Mucosa of descending colon (tissue), 3 donors: ENCODE measurements at regions not wholly inside any gene's neighbourhood (a gene's known extent, or its start where the extent isn't known, plus 50 kb on each side); places are given as distances from the start of the nearest gene placed in this dataset.

Source experiments
- ATAC-seq: fragments of 200-7000 bp; cut with Tn5 transposase; one replicate; pipeline ENCODE4 v1.9.1; 2020; ENCODE audit warnings: mild to moderate bottlenecking, moderate library complexity
- DNase-seq, 3 donors: peaks; one replicate each; pipeline ENCODE4 v3.0.0-alpha.2; 2020
- H3K36me3 ChIP-seq: fragments of 200-600 bp; one replicate; pipeline ENCODE4 v1.8.0; 2021; ENCODE audit warnings: low read depth, mild to moderate bottlenecking
- H3K4me1 ChIP-seq: fragments of 200-600 bp; one replicate; pipeline ENCODE4 v1.8.0; 2021; ENCODE audit warnings: low read depth, mild to moderate bottlenecking
- H3K4me3 ChIP-seq: fragments of 200-600 bp; one replicate; pipeline ENCODE4 v1.8.0; 2021; ENCODE audit warnings: mild to moderate bottlenecking
- H3K9me3 ChIP-seq: fragments of 200-600 bp; one replicate; pipeline ENCODE4 v1.8.0; 2021; ENCODE audit warnings: mild to moderate bottlenecking
- intact Hi-C, 2 donors: fragments of 100-400 bp; cut with DNase I in 1 of 2; cut with micrococcal nuclease in 1 of 2; formaldehyde crosslinking; loops; one replicate each; pipeline versions ENCODE4 v1.11.0 to v1.11.1; 2022; cut with DNase I, micrococcal nuclease
- TF ChIP-seq, protein P1 (sequence below): fragments of 200-600 bp; IDR thresholded peaks from one replicate; pipeline ENCODE4 v1.8.0; 2022; ENCODE audit warnings: antibody characterized with exemption, mild to moderate bottlenecking
- donor health status: DM: no; HTN: no; CAD: no; lungs with moderate emphysema.
- donor health status: DM: no; HTN: no; CAD: no.
- donor health status: DM: no; HTN: yes; CAD: no.

GRCh38 chr2:220300806-220301205 is 673.4 kb downstream of the SLC4A3 start:
- H3K36me3 ChIP-seq, result no peaks in the 10 kb centered on the region
- TF ChIP-seq, protein P1, sequence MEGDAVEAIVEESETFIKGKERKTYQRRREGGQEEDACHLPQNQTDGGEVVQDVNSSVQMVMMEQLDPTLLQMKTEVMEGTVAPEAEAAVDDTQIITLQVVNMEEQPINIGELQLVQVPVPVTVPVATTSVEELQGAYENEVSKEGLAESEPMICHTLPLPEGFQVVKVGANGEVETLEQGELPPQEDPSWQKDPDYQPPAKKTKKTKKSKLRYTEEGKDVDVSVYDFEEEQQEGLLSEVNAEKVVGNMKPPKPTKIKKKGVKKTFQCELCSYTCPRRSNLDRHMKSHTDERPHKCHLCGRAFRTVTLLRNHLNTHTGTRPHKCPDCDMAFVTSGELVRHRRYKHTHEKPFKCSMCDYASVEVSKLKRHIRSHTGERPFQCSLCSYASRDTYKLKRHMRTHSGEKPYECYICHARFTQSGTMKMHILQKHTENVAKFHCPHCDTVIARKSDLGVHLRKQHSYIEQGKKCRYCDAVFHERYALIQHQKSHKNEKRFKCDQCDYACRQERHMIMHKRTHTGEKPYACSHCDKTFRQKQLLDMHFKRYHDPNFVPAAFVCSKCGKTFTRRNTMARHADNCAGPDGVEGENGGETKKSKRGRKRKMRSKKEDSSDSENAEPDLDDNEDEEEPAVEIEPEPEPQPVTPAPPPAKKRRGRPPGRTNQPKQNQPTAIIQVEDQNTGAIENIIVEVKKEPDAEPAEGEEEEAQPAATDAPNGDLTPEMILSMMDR, result no peak
- intact Hi-C loops, result no loop called here
- ATAC-seq, result no peak
- H3K4me1 ChIP-seq, result no peaks in the 10 kb centered on the region
- no peaks in the 10 kb centered on the region for H3K9me3 ChIP-seq
- DNase-seq, result no peak
- no peak overlapping the region for H3K4me3 ChIP-seq

- Histone ChIP-seq H3K9me3 (no peaks in the 10 kb centered on the region), H3K36me3 (no peaks in the 10 kb centered on the region), H3K4me1 (no peaks in the 10 kb centered on the region), H3K4me3 (no peak overlapping the region)
- intact Hi-C loops, result no loop called here
- DNase-seq (no peak), ATAC-seq (no peak)
- TF ChIP-seq, protein P1, result no peak
Observed at GRCh38 chr2:220302756-220303155, 675.3 kb downstream of the SLC4A3 start.

- intact Hi-C loops, result no loop called here
- no peak for ATAC-seq
- H3K4me1 ChIP-seq, result no peaks in the 10 kb centered on the region
Observed at GRCh38 chr2:220309215-220309614, 681.8 kb downstream of the SLC4A3 start.

DNA sequence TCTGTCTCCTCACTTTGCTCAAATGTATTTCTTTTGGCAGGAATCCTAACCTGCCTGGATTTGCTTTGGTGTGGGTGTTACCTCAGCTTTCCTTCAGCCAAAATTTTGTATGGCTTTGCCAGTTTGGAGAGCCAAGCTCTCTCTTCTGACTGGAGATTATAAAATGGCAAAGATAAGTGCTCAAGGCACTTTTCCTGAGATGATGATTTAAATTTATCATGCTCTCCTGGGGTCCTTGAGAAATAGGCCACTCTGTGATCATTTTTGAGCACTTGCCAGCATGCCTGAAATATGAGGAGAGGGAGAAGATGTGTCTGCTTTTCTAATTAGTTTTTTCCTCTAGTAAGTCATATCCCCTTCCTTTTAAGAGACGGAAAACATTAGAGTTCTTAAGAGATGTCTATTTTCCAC is 683.0 kb downstream of the SLC4A3 start:
- Histone ChIP-seq H3K4me3 (no peak overlapping the region), H3K4me1 (no peaks in the 10 kb centered on the region), H3K36me3 (no peaks in the 10 kb centered on the region), H3K9me3 (no peaks in the 10 kb centered on the region)
- TF ChIP-seq, protein P1, result no peak
- no peak for ATAC-seq
- DNase-seq, result no peak
- intact Hi-C loops, result no loop called here

More at GRCh38 chr2:220309215-220309614, 681.8 kb downstream of the SLC4A3 start:
- Histone ChIP-seq H3K9me3 (no peaks in the 10 kb centered on the region), H3K4me3 (no peak overlapping the region), H3K36me3 (no peaks in the 10 kb centered on the region)
- DNase-seq, result no peak
- TF ChIP-seq, protein P1, result no peak

- ATAC-seq, result no peak
- DNase-seq, result no peak
Observed at GRCh38 chr2:220315098-220315823, 687.8 kb downstream of the SLC4A3 start.

More at GRCh38 chr2:220315098-220315823, 687.8 kb downstream of the SLC4A3 start:
- Histone ChIP-seq H3K4me3 (no peak overlapping the region), H3K36me3 (no peaks in the 10 kb centered on the region), H3K4me1 (no peaks in the 10 kb centered on the region), H3K9me3 (no peaks in the 10 kb centered on the region)
- intact Hi-C loops, result no loop called here
- TF ChIP-seq, protein P1, result no peak
